WTC11 (cell line): ENCODE measurements at regions not wholly inside any gene's neighbourhood (a gene's known extent, or its start where the extent isn't known, plus 50 kb on each side); places are given as distances from the start of the nearest gene placed in this dataset.

Experiments
- ATAC-seq: fragments of 200-7000 bp; cut with Tn5 transposase; 2 replicates; pipeline ENCODE4 v1.10.0; 2021; ENCODE audit warnings: mild to moderate bottlenecking, moderate library complexity
- CTCF ChIA-PET: fragments of 300-600 bp; sonication (Branson Sonifier 250); formaldehyde crosslinking; loops from one replicate; lab custom pipeline; 2021; ENCODE audit warnings: antibody characterized with exemption; lab: Charles Lee
- POLR2A ChIA-PET: fragments of 350-600 bp; sonication (Branson Sonifier 250); formaldehyde crosslinking; loops from one replicate; lab custom pipeline; 2021; ENCODE audit warnings: antibody characterized with exemption; lab: Charles Lee
- DNase-seq: peaks from one replicate; pipeline ENCODE4 v3.0.0; 2021; ENCODE audit warnings: low spot score
- H3K27ac Mint-ChIP-seq: 2 replicates; pipeline ENCODE4 v1.8.0; 2021; ENCODE audit warnings: mixed read lengths
- H3K27me3 Mint-ChIP-seq: 2 replicates; pipeline ENCODE4 v1.8.0; 2021; ENCODE audit warnings: low read depth, mild to moderate bottlenecking, moderate library complexity, mixed read lengths
- H3K36me3 Mint-ChIP-seq: 2 replicates; pipeline ENCODE4 v1.8.0; 2021; ENCODE audit warnings: mixed read lengths
- H3K4me1 Mint-ChIP-seq: 2 replicates; pipeline ENCODE4 v1.8.0; 2022; ENCODE audit warnings: mixed read lengths
- H3K4me3 Mint-ChIP-seq: 2 replicates; pipeline ENCODE4 v1.8.0; 2021; ENCODE audit warnings: mild to moderate bottlenecking, moderate library complexity, mixed read lengths
- H3K9me3 Mint-ChIP-seq: 2 replicates; pipeline ENCODE4 v1.8.0; 2021; ENCODE audit warnings: mixed read lengths
- ATF1 ChIP-seq: sonication (generic); formaldehyde crosslinking; IDR thresholded peaks from 2 replicates; pipeline ENCODE4 v1.8.1; 2023; ENCODE audit warnings: mild to moderate bottlenecking, moderate library complexity, missing genetic modification reagents
- GABPB1 ChIP-seq: sonication (generic); formaldehyde crosslinking; IDR thresholded peaks from 2 replicates; pipeline ENCODE4 v1.8.1; 2023; ENCODE audit warnings: mild to moderate bottlenecking, missing genetic modification reagents
- GRHL2 ChIP-seq: fragments of 250-450 bp; sonication (Bioruptor Pico); IDR thresholded peaks from 2 replicates; pipeline ENCODE4 v1.8.0; 2022; ENCODE audit warnings: mild to moderate bottlenecking, moderate library complexity; ENCODE audit not compliant: insufficient replicate concordance, severe bottlenecking
- JUN ChIP-seq: sonication (generic); formaldehyde crosslinking; IDR thresholded peaks from 2 replicates; pipeline ENCODE4 v1.8.0; 2023; ENCODE audit warnings: mild to moderate bottlenecking, missing genetic modification reagents
- MXD4 ChIP-seq: fragments of 250-450 bp; sonication (Bioruptor Pico); IDR thresholded peaks from 2 replicates; pipeline ENCODE4 v1.8.0; 2021; ENCODE audit warnings: mild to moderate bottlenecking, moderate library complexity, borderline replicate concordance
- NFATC4 ChIP-seq: fragments of 250-450 bp; sonication (Bioruptor Pico); IDR thresholded peaks from 2 replicates; pipeline ENCODE4 v1.9.0; 2021; ENCODE audit warnings: mild to moderate bottlenecking
- NR3C1 ChIP-seq: sonication (generic); formaldehyde crosslinking; conservative IDR thresholded peaks from 2 replicates; pipeline ENCODE4 v1.8.1; 2023; ENCODE audit warnings: low read depth, mild to moderate bottlenecking, missing genetic modification reagents
- SMAD3 ChIP-seq: sonication (generic); formaldehyde crosslinking; IDR thresholded peaks from 2 replicates; pipeline ENCODE4 v1.8.0; 2022; ENCODE audit warnings: missing genetic modification reagents, mild to moderate bottlenecking, borderline replicate concordance
- SMAD4 ChIP-seq: sonication (generic); formaldehyde crosslinking; IDR thresholded peaks from 2 replicates; pipeline ENCODE4 v1.8.0; 2022; ENCODE audit warnings: mild to moderate bottlenecking, missing genetic modification reagents
- ZNF219 ChIP-seq: sonication (generic); formaldehyde crosslinking; IDR thresholded peaks from 2 replicates; pipeline ENCODE4 v1.8.0; 2023; ENCODE audit warnings: missing genetic modification reagents, mild to moderate bottlenecking, borderline replicate concordance
- TF ChIP-seq, protein P1 (sequence below): fragments of 250-450 bp; sonication (Bioruptor Pico); IDR thresholded peaks from 2 replicates; pipeline ENCODE4 v1.9.0; 2021; ENCODE audit warnings: mild to moderate bottlenecking, borderline replicate concordance
- TF ChIP-seq, protein P2 (sequence below): sonication (generic); formaldehyde crosslinking; IDR thresholded peaks from 2 replicates; pipeline ENCODE4 v1.8.0; 2022; ENCODE audit warnings: mild to moderate bottlenecking, missing genetic modification reagents
- TF ChIP-seq, protein P3 (sequence below): fragments of 250-450 bp; sonication (Bioruptor Pico); IDR thresholded peaks from 2 replicates; pipeline ENCODE4 v1.9.0; 2021; ENCODE audit warnings: mild to moderate bottlenecking
- TF ChIP-seq, protein P4 (sequence below): fragments of 250-450 bp; sonication (Bioruptor Pico); conservative IDR thresholded peaks from 2 replicates; pipeline ENCODE4 v1.9.0; 2021; ENCODE audit warnings: mild to moderate bottlenecking

DNA sequence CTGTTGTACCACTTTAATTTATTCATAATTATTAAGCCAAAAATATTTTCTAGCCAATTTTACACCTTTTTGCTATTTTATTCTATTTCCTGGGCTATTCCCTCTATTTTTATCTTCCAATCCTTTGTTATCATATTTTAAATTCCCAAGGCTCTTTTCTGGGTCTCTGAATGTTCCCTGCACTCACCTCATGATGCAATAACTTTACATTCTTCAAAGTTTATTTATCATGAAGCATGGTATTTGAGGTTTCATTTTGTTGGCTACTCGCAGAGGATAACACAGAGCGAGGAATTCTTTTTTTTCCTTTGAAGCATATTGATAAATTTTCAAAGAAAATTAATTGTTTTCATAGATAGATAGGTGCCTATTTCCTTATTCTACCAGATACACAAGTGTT lies 489.8 kb upstream of the TMPRSS15 start:
- Mint-ChIP-seq H3K27me3 (no peaks in the 10 kb centered on the region), H3K27ac (no peak overlapping the region), H3K9me3 (no peaks in the 10 kb centered on the region), H3K4me1 (peaks cover 2% of the 10 kb centered on the region; the same call in 1 of the 2 replicates), H3K36me3 (no peaks in the 10 kb centered on the region), H3K4me3 (no peak overlapping the region)
- TF ChIP-seq NFATC4 (CRISPR knock-in tag) (no peak), GABPB1 (CRISPR knock-in tag) (no peak), NR3C1 (CRISPR knock-in tag) (no peak), MXD4 (CRISPR knock-in tag) (no peak), ATF1 (CRISPR knock-in tag) (no peak), ZNF219 (no peak)
- TF ChIP-seq, protein P1, sequence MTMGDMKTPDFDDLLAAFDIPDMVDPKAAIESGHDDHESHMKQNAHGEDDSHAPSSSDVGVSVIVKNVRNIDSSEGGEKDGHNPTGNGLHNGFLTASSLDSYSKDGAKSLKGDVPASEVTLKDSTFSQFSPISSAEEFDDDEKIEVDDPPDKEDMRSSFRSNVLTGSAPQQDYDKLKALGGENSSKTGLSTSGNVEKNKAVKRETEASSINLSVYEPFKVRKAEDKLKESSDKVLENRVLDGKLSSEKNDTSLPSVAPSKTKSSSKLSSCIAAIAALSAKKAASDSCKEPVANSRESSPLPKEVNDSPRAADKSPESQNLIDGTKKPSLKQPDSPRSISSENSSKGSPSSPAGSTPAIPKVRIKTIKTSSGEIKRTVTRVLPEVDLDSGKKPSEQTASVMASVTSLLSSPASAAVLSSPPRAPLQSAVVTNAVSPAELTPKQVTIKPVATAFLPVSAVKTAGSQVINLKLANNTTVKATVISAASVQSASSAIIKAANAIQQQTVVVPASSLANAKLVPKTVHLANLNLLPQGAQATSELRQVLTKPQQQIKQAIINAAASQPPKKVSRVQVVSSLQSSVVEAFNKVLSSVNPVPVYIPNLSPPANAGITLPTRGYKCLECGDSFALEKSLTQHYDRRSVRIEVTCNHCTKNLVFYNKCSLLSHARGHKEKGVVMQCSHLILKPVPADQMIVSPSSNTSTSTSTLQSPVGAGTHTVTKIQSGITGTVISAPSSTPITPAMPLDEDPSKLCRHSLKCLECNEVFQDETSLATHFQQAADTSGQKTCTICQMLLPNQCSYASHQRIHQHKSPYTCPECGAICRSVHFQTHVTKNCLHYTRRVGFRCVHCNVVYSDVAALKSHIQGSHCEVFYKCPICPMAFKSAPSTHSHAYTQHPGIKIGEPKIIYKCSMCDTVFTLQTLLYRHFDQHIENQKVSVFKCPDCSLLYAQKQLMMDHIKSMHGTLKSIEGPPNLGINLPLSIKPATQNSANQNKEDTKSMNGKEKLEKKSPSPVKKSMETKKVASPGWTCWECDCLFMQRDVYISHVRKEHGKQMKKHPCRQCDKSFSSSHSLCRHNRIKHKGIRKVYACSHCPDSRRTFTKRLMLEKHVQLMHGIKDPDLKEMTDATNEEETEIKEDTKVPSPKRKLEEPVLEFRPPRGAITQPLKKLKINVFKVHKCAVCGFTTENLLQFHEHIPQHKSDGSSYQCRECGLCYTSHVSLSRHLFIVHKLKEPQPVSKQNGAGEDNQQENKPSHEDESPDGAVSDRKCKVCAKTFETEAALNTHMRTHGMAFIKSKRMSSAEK, result no peak
- TF ChIP-seq, protein P2, sequence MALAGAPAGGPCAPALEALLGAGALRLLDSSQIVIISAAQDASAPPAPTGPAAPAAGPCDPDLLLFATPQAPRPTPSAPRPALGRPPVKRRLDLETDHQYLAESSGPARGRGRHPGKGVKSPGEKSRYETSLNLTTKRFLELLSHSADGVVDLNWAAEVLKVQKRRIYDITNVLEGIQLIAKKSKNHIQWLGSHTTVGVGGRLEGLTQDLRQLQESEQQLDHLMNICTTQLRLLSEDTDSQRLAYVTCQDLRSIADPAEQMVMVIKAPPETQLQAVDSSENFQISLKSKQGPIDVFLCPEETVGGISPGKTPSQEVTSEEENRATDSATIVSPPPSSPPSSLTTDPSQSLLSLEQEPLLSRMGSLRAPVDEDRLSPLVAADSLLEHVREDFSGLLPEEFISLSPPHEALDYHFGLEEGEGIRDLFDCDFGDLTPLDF (CRISPR knock-in tag), result no peak
- TF ChIP-seq, protein P3, sequence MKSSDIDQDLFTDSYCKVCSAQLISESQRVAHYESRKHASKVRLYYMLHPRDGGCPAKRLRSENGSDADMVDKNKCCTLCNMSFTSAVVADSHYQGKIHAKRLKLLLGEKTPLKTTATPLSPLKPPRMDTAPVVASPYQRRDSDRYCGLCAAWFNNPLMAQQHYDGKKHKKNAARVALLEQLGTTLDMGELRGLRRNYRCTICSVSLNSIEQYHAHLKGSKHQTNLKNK (CRISPR knock-in tag), result no peak
- TF ChIP-seq, protein P4, sequence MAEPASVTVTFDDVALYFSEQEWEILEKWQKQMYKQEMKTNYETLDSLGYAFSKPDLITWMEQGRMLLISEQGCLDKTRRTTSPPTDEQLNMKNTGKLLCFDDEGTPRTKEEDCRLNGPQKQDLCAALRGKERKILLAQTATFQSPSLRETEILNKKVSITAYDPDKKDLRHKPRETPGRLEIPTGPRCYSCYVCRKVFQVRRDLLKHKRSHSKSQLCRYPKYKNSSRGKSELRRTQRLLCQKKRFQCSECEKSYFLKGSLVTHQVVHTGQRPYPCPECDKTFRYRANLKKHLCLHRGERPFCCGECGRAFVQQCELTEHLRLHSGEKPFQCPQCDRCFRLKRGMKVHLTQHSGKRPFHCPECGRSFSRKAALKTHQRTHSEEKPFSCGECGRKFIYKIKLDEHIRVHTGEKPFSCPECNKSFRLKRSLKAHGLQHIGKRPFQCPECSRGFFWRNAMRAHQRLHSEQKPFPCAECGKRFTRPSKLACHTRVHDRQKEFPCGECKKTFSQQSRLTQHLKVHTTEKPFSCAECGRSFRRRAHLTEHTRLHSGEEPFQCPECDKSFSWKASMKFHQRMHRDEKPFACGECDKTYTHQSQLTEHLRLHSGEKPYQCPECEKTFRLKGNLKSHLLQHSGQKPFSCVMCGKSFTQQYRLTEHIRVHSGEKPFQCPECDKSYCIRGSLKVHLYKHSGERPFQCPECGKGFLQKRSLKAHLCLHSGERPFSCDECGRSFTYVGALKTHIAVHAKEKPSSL (CRISPR knock-in tag), result no peak
- POLR2A ChIA-PET, result no interaction called here
- CTCF ChIA-PET, result no interaction called here
- no peak for DNase-seq
- ATAC-seq, result no peak

DNA sequence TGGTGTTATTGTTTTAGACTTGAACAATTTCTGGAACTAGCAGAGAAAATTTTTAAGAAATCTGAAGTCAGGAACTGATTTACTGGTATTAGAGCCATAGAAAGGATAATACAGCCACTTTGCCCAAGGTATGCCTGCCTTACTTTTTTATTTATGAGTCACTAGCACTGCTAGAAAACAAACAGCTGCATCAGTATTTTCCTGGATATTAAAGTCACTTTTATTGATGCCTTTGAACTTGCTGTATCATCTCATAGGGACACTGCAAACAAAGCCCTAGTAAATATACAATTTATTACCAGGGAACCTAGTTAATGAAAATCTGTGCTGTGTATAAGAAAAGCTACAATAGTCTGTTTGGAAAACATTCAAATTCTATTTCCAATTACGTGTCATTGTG lies 490.8 kb upstream of the TMPRSS15 start:
- Mint-ChIP-seq H3K9me3 (no peaks in the 10 kb centered on the region), H3K4me3 (no peak overlapping the region), H3K27ac (no peak overlapping the region), H3K27me3 (no peaks in the 10 kb centered on the region), H3K36me3 (no peaks in the 10 kb centered on the region), H3K4me1 (peaks cover 10% of the 10 kb centered on the region)
- DNase-seq (no peak), ATAC-seq (no peak)
- no peak for TF ChIP-seq ATF1 (CRISPR knock-in tag)
- TF ChIP-seq, protein P4 (CRISPR knock-in tag), result no peak
- no peak for TF ChIP-seq SMAD3 (CRISPR knock-in tag)
- no peak for TF ChIP-seq JUN (CRISPR knock-in tag)
- no peak for TF ChIP-seq GRHL2 (CRISPR knock-in tag)
- TF ChIP-seq SMAD4 (CRISPR knock-in tag), result no peak
- POLR2A ChIA-PET, result no interaction called here
- CTCF ChIA-PET, result no interaction called here
